A549 (cell line): ENCODE measurements at regions not wholly inside any gene's neighbourhood (a gene's known extent, or its start where the extent isn't known, plus 50 kb on each side); places are given as distances from the start of the nearest gene placed in this dataset.
"Not testable (repeated sequence)": the region's sequence is repeated elsewhere in the genome, so short reads cannot be mapped to it uniquely, and the experiment has no call there.

Experiments used
- CTCF ChIP-seq: fragments of >200 bp; sonication (Bioruptor Twin); formaldehyde crosslinking; IDR thresholded peaks from 3 replicates; pipeline ENCODE4 v1.5.1; 2016
- RFX5 ChIP-seq: fragments of 450-650 bp; IDR thresholded peaks from 2 replicates; pipeline ENCODE4 v1.7.1; 2014; ENCODE audit warnings: antibody characterized with exemption, mild to moderate bottlenecking, moderate library complexity
- TP53 ChIP-seq: fragments of 250-450 bp; sonication (Bioruptor Pico); IDR thresholded peaks from 2 replicates; pipeline ENCODE4 v1.5.0; 2021; ENCODE audit warnings: mild to moderate bottlenecking, moderate library complexity

- not testable (repeated sequence) for TF ChIP-seq TP53, CTCF, RFX5
Observed at GRCh38 chr14:38355473-38355872, 99.6 kb upstream of the CLEC14A start.
